Astrocyte (in vitro differentiated cells and primary cell): ENCODE measurements at regions not wholly inside any gene's neighbourhood (a gene's known extent, or its start where the extent isn't known, plus 50 kb on each side); places are given as distances from the start of the nearest gene placed in this dataset.

Source experiments
- EZH2 ChIP-seq: IDR thresholded peaks from 2 replicates; pipeline ENCODE4 v1.6.1; 2012; ENCODE audit warnings: mild to moderate bottlenecking, low read length, inconsistent platforms; ENCODE audit not compliant: insufficient read depth
- TF ChIP-seq, protein P1 (sequence below): IDR thresholded peaks from 2 replicates; pipeline ENCODE4 v1.5.1; 2011; ENCODE audit warnings: low read depth, mild to moderate bottlenecking, inconsistent platforms, low read length, moderate library complexity; ENCODE audit not compliant: insufficient read depth

DNA sequence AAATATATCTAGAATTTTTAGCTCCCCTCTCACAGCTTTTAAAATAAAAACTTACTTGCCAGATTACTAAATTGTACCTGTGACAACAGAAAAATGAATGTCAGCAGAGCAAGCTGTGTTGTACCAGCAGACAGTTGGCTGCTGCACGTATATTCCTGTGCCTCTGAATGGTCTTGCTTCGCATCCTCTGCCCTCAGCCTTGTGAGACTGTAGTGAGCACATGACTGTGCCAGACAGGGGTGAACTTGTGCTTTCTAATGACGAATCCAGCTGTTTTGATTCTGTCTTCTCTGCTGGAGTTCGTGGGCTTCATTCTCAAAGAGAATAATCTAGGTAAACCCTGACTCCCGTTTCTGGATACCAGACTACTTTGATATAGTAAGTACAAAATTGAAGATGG lies 58.3 kb upstream of the FRMD6 start:
- TF ChIP-seq, protein P1, sequence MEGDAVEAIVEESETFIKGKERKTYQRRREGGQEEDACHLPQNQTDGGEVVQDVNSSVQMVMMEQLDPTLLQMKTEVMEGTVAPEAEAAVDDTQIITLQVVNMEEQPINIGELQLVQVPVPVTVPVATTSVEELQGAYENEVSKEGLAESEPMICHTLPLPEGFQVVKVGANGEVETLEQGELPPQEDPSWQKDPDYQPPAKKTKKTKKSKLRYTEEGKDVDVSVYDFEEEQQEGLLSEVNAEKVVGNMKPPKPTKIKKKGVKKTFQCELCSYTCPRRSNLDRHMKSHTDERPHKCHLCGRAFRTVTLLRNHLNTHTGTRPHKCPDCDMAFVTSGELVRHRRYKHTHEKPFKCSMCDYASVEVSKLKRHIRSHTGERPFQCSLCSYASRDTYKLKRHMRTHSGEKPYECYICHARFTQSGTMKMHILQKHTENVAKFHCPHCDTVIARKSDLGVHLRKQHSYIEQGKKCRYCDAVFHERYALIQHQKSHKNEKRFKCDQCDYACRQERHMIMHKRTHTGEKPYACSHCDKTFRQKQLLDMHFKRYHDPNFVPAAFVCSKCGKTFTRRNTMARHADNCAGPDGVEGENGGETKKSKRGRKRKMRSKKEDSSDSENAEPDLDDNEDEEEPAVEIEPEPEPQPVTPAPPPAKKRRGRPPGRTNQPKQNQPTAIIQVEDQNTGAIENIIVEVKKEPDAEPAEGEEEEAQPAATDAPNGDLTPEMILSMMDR, result no peak
- no peak for TF ChIP-seq EZH2
